HG03139 (cell line): ENCODE measurements at regions not wholly inside any gene's neighbourhood (a gene's known extent, or its start where the extent isn't known, plus 50 kb on each side); places are given as distances from the start of the nearest gene placed in this dataset.

ENCODE experiments used
- ATAC-seq: cut with Tn5 transposase; IDR thresholded peaks from one replicate; pipeline ENCODE4 v1.9.1; 2021; ENCODE audit not compliant: unreplicated experiment

- no peak for ATAC-seq
Observed at GRCh38 chr12:85733221-85733840, 102.9 kb downstream of the RASSF9 start.

- no peak for ATAC-seq
Observed at GRCh38 chr12:85733984-85734383, 102.2 kb downstream of the RASSF9 start.

GRCh38 chr12:85740186-85740585, 96.0 kb downstream of the RASSF9 start:
- no peak for ATAC-seq

- no peak for ATAC-seq
Observed at GRCh38 chr12:85741046-85741445, 95.2 kb downstream of the RASSF9 start.

GRCh38 chr12:85747941-85748495, 88.2 kb downstream of the RASSF9 start:
- no peak for ATAC-seq
